Lower leg skin (tissue), 3 donors: ENCODE measurements at regions not wholly inside any gene's neighbourhood (a gene's known extent, or its start where the extent isn't known, plus 50 kb on each side); places are given as distances from the start of the nearest gene placed in this dataset.

Experiments used
- CTCF ChIP-seq, 3 donors: fragments of 450-650 bp; IDR thresholded peaks; one replicate each; pipeline ENCODE4 v1.5.1; 2016; ENCODE audit warnings: antibody characterized with exemption in 3 of 3, mild to moderate bottlenecking in 3 of 3, moderate library complexity in 2 of 3
- POLR2A ChIP-seq, 2 donors: fragments of 450-650 bp; IDR thresholded peaks; one replicate each; pipeline ENCODE4 v1.6.1; 2016 to 2017; ENCODE audit warnings: antibody characterized with exemption in 2 of 2, mild to moderate bottlenecking in 1 of 2, moderate library complexity in 1 of 2

GRCh38 chr2:54377451-54377850, 78.7 kb upstream of the SPTBN1 start:
- TF ChIP-seq CTCF (IDR thresholded peaks at IDR 0.05), result no peak
- TF ChIP-seq POLR2A (IDR thresholded peaks at IDR 0.05), result no peak
